Immature natural killer cell (primary cell): ENCODE measurements at regions not wholly inside any gene's neighbourhood (a gene's known extent, or its start where the extent isn't known, plus 50 kb on each side); places are given as distances from the start of the nearest gene placed in this dataset.
A peak's percentile ranks its signal among the peaks of the same experiment; 100 is the strongest.
"Not testable (repeated sequence)": the region's sequence is repeated elsewhere in the genome, so short reads cannot be mapped to it uniquely, and the experiment has no call there.

Source experiments
- DNase-seq, 3 donors: peaks; one replicate each; pipeline ENCODE4 v3.0.0; 2022; ENCODE audit warnings: mixed read lengths in 1 of 3
- H3K27ac Mint-ChIP-seq, 6 donors: one replicate each; pipeline ENCODE4 v1.8.0; 2020; ENCODE audit warnings: mixed read lengths in 6 of 6, mild to moderate bottlenecking in 5 of 6, inconsistent platforms in 4 of 6, moderate library complexity in 3 of 6
- H3K27me3 Mint-ChIP-seq, 3 donors: one replicate each; pipeline ENCODE4 v1.8.0; 2020 to 2021; ENCODE audit warnings: low read depth in 3 of 3, mild to moderate bottlenecking in 3 of 3, mixed read lengths in 3 of 3, moderate library complexity in 3 of 3, inconsistent platforms in 1 of 3
- H3K36me3 Mint-ChIP-seq, 3 donors: one replicate each; pipeline ENCODE4 v1.8.0; 2020; ENCODE audit warnings: mixed read lengths in 3 of 3, inconsistent platforms in 2 of 3, mild to moderate bottlenecking in 2 of 3
- H3K4me1 Mint-ChIP-seq, 2 donors: one replicate each; pipeline ENCODE4 v1.8.0; 2020; ENCODE audit warnings: inconsistent platforms in 2 of 2, mild to moderate bottlenecking in 2 of 2, mixed read lengths in 2 of 2, moderate library complexity in 1 of 2
- H3K4me3 Mint-ChIP-seq, 5 donors: one replicate each; pipeline ENCODE4 v1.8.0; 2020; ENCODE audit warnings: mild to moderate bottlenecking in 5 of 5, mixed read lengths in 5 of 5, inconsistent platforms in 3 of 5, moderate library complexity in 3 of 5
- H3K9me3 Mint-ChIP-seq, 6 donors: one replicate each; pipeline ENCODE4 v1.8.0; 2020; ENCODE audit warnings: mild to moderate bottlenecking in 6 of 6, mixed read lengths in 6 of 6, inconsistent platforms in 4 of 6, moderate library complexity in 3 of 6

DNA sequence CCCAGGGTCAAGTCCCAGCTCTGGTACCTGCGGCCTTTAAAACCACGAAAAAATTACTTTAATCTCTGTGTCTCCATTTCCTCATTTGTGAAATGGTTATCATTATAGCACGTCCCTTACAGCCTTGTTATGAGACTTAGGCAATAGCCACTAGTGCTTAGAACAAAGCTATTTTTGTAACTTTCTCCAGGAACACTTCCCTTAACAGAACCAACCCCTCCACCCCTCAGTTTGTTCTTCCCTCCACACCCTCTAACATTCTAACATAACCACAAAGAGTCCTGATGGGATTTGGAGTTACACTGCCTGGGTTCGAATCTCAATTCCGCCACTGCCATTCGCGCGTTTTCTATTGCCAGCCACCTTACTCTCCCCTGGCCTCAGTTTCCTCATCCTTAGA, 2777.4 kb upstream of the TPTE start:
- H3K27me3 Mint-ChIP-seq, DNase-seq, H3K27ac Mint-ChIP-seq, H3K9me3 Mint-ChIP-seq, H3K4me3 Mint-ChIP-seq, H3K36me3 Mint-ChIP-seq, H3K4me1 Mint-ChIP-seq: not testable (repeated sequence)

DNA sequence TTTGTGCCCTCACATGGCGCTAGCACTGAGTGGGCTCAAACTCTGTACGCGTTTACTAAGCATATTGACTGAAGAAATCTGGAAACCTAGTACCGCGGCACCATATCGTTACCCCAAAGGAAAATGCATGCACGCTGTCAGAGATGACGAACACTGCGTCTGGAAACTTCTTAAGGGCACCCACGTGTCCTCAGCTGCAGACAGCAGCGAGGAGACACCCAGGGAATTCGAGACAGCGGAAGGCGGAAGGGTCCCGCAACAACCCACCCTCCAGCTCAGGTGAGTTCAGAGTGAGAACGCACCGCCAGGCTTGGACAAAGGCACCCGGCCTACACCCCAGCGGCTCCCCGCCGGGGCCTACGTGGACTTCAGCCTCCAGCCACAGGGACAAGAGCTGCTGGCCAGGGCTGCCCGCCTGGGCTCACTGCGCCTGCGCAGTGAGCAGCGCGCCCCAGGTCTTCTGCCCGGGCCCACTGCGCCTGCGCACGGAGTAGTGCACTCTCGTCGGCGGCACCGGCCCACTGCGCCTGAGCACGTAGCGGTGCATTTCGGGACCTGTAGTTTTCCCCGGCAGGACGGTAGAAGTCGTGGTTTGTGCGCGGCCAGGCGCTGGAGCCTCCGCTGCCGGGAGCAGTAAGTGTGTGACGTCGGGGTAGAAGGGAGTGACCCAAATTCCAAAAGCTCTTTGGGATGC, 2776.8 kb upstream of the TPTE start:
- H3K27me3 Mint-ChIP-seq, H3K9me3 Mint-ChIP-seq, H3K27ac Mint-ChIP-seq, H3K36me3 Mint-ChIP-seq, H3K4me1 Mint-ChIP-seq, H3K4me3 Mint-ChIP-seq, DNase-seq: not testable (repeated sequence)

DNA sequence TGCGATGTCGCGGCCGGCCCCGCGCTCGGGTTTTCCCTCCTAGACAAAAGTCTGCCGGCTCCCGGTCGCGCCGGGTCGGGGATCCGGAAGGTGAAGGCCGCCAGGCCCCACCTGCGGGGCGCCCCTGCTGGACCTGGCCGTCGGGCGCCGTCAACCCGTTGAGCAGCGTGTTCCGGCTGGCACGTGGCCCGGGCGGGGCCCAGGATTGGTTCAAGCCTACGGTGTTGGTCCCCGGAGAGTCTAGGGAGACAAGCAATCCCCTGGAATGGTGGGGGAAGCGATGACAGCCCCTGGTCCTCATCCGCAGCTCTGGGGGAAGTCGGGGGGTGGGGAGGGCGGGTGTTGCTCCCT, 2776.3 kb upstream of the TPTE start:
- not testable (repeated sequence) for H3K4me3 Mint-ChIP-seq, H3K9me3 Mint-ChIP-seq, DNase-seq, H3K4me1 Mint-ChIP-seq, H3K27me3 Mint-ChIP-seq, H3K27ac Mint-ChIP-seq, H3K36me3 Mint-ChIP-seq

DNA sequence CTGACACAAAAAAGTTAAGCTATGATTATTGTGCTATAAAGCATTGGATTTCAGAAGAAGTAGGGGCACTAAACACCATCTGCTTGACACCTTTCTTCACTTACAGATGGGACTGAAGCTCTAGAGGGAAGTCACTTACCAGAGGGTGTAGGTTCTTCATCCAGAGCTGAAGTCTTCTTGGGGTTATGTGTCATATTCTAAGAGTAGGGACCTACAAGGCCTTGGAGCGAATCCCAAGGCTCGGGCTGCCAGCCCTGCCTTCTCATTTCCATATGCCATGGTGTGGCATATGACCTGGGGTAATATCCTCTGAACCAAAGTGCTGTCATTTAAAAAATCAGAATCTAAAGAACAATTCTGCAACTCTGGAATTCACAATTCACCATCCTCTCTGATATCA, 2773.4 kb upstream of the TPTE start:
- not testable (repeated sequence) for H3K27me3 Mint-ChIP-seq, H3K36me3 Mint-ChIP-seq, H3K4me1 Mint-ChIP-seq, H3K27ac Mint-ChIP-seq, H3K9me3 Mint-ChIP-seq, H3K4me3 Mint-ChIP-seq, DNase-seq

DNA sequence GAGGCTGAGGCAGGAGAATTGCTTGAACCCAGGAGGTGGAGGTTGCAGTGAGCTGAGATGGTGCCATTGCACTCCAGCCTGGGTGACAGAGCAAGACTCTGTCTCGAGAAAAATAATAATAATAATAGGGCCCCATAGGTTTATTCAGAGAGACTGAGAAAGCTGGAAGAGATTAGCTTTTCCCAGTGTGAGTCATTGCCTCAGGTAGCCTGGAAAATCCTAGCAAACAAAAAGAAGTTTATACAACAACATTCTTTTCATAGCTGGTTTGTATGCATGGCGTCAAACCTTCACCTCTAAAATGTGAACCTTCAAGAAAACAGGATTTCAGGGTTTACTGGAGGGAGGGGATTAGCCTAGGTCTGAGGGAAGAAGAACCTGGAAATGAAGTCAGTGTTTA, 2768.8 kb upstream of the TPTE start:
- H3K27me3 Mint-ChIP-seq, H3K4me3 Mint-ChIP-seq, DNase-seq, H3K36me3 Mint-ChIP-seq, H3K9me3 Mint-ChIP-seq, H3K4me1 Mint-ChIP-seq, H3K27ac Mint-ChIP-seq: not testable (repeated sequence)

DNA sequence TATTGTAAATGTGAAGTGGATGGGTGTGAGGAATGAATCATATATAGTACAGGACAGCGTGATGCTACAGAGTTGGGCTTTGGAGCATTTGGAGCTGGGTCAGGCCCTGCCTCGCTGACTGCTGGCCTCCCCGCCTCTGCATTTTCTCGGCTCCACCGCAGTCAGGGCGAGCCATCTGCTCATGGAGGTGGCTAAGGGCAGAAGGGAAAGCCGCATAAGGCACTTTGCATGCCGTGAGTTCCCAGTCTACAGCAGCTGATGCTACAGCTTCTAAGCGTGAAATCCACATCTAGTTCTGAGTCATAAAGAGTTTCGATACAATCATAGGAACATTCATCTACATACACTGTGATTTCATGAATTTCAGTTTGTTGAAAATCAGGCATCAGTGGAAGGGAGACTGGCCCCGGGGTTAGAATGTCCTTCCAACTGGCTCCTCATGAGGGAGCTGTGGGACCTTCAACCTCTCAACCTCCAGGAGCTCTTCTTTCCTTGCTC, 2768.0 kb upstream of the TPTE start:
- H3K4me1 Mint-ChIP-seq, H3K9me3 Mint-ChIP-seq, H3K27me3 Mint-ChIP-seq, H3K36me3 Mint-ChIP-seq, H3K4me3 Mint-ChIP-seq, DNase-seq, H3K27ac Mint-ChIP-seq: not testable (repeated sequence)

DNA sequence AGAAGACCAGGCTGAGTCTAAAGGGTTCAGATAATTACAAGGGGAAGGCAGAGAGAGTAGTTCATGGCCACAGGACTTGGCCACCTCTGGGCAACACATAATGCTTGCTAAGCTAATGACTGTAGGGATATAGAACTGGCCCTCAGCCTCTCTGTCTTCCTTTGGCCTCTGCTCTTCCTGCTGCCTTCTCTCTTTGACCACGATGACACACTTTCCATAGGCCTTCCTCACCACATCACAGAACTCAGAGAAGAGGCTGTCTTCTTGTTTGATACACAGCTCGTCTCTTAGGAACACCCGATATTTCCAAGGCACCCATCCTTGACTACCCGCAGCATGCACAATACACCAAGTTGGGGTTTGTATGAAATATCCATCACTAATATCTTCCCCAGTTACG, 2751.4 kb upstream of the TPTE start:
- not testable (repeated sequence) for H3K4me1 Mint-ChIP-seq, H3K36me3 Mint-ChIP-seq, H3K27ac Mint-ChIP-seq, DNase-seq, H3K9me3 Mint-ChIP-seq, H3K4me3 Mint-ChIP-seq, H3K27me3 Mint-ChIP-seq

DNA sequence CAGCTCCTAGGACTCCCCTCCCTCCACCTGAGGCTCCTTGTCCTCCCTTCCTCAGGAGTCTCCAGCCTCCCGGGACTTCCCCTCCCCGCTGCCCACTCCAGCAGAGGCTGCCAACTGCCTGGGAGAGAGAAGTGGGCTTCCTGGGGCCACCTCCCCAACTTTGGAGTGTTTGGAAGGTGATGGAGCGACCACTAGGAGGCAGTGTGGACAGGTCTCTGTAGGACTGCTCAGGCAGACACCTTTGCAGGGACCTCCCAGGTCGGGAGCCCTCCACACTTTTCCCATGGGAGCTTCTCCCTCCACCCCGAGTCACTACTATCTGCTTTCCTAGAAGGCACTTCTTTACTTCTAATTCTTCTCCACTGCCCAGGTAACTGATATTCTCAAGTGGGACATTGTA, 2747.2 kb upstream of the TPTE start:
- H3K9me3 Mint-ChIP-seq, H3K36me3 Mint-ChIP-seq, DNase-seq, H3K27me3 Mint-ChIP-seq, H3K27ac Mint-ChIP-seq, H3K4me3 Mint-ChIP-seq, H3K4me1 Mint-ChIP-seq: not testable (repeated sequence)

DNA sequence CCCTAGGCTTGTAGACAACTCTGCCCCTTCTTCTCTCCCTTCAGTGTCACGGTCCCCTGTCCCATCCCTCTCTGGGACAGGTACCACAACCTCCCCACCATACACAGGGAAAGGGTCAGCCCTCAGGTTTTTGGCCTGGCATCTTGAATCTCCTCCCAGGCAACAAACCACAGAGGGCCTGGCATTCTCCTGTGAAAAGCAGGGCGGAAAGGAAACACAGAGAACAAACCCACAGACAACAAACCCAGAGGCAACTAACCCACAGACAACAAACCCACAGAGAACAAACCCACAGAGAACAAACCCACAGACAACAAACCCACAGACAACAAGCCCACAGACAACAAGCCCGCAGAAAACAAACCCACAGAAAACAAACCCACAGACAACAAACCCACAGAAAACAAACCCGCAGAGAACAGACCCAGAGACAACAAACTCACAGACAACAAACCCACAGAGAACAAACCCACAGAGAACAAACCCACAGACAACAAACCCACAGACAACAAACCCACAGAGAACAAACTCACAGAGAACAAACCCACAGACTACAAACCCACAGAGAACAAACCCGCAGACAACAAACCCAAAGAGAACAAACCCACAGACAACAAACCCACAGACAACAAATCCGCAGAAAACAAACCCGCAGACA, 2745.9 kb upstream of the TPTE start:
- H3K27ac Mint-ChIP-seq = peak overlapping the region; percentile 88 to 100 (median 92)
- H3K4me1 Mint-ChIP-seq, H3K27me3 Mint-ChIP-seq, H3K9me3 Mint-ChIP-seq, H3K36me3 Mint-ChIP-seq: not testable (repeated sequence)
- DNase-seq = peak; percentile 74 to 79 (median 77)
- peak overlapping the region; percentile 43 to 93 (median 74) for H3K4me3 Mint-ChIP-seq

DNA sequence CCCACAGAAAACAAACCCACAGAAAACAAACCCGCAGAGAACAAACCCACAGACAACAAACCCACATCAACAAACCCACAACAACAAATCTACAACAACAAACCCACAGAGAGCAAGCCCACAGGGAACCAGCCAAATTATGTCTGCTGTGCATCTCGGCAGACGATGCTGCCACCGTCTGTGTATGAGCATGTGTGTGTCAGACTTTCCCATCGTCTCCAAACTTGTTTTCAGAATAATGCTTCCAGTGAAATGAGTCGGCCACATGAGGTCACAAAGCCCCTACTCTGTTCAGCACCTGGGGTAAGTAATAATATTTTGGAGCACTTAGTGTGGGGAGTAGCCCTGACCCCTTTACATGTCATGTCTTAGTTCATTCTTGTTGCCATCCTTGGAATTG, 2745.3 kb upstream of the TPTE start:
- not testable (repeated sequence) for H3K36me3 Mint-ChIP-seq, H3K9me3 Mint-ChIP-seq, H3K27me3 Mint-ChIP-seq, DNase-seq, H3K4me1 Mint-ChIP-seq
- Mint-ChIP-seq H3K4me3 (peak overlapping the region; percentile 43 to 93 (median 74)), H3K27ac (peak overlapping the region; percentile 88 to 100 (median 92))

DNA sequence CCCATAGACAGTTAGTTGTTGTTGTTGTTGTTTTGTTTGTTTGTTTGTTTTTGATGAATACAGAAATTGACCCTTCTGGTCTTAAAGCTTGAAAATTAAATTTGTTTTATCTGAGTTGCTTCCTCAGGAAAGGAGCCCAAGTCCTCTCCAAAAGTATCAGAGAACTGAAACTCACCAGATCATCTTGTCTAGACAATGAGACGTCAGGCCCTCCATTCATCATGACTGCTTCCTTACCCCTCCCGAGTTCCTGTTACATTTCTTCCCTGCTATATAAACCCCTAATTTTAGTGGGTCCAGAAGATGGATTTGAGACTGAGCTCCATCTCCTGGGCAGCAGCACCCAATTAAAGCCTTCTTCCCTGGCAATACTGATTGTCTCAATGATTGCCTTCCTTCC, 2744.8 kb upstream of the TPTE start:
- not testable (repeated sequence) for H3K27me3 Mint-ChIP-seq, DNase-seq, H3K4me1 Mint-ChIP-seq, H3K9me3 Mint-ChIP-seq, H3K4me3 Mint-ChIP-seq, H3K36me3 Mint-ChIP-seq, H3K27ac Mint-ChIP-seq

DNA sequence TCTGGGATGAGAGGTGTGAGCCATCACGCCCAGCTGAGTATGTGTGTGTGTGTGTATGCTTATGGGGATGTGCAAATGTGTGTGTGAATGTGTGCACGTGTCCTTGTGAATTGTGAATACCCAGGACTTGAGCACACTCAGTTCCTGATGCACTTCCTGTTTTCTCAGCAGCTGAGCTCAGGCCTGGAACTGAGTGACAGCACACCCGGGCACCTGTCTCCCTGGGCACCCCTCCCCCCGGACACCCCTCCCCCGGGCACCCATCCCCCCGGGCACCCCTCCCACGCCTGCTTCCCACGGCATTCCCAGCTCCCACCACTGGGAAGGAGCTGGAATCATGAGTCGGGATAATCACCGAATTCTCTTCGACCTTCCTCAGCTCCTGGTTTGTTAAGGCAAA, 2744.1 kb upstream of the TPTE start:
- DNase-seq, H3K27me3 Mint-ChIP-seq, H3K9me3 Mint-ChIP-seq, H3K27ac Mint-ChIP-seq, H3K4me3 Mint-ChIP-seq, H3K36me3 Mint-ChIP-seq, H3K4me1 Mint-ChIP-seq: not testable (repeated sequence)

DNA sequence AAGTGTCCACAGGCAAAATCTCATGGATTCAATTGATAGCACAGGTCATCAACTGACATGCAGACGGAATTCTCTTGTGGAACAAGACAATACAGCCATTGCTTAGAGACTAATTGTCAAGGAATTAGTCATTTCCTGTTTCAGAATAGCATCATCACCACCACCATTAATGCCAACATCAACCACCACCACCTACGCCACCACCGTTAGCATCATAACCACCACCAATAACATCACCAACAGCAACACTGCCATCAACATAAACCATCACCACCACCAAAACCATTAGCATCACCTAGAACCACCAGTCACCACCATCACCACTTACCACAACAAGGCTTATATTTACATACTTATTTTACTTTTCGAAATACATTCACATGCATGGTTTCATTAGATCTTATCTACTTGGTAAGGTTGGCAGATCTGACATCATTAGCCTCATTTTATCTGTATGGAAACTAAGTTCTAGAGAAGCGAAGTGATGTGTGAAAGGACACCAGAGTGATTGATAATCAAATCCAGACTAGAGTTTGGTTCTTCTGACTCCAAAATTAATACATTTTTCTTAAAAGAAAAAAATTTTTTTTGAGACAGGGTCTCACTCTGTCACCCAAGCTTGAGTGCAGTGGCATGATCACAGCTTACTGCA, 2733.8 kb upstream of the TPTE start:
- H3K27me3 Mint-ChIP-seq, H3K36me3 Mint-ChIP-seq, DNase-seq, H3K27ac Mint-ChIP-seq, H3K4me3 Mint-ChIP-seq, H3K9me3 Mint-ChIP-seq, H3K4me1 Mint-ChIP-seq: not testable (repeated sequence)

DNA sequence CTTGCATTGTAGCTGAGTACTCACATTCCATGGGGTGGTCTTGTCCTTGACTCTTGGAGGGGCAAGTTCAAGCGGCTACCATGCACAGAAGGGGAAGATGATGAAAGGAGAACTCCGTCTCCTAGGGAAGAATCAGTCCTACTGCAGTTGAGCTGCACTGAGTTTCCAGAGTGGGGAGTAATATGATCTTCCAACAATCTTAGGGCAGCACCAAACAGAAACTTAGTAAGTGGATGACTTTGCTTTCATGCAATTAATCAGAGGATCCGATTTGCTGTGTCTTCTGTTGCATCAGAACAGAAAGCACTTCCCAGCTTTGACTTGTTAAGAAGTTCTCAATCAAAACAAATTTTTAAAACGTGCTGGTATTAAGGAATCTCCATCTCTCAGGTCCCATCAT, 2727.6 kb upstream of the TPTE start:
- DNase-seq, H3K27ac Mint-ChIP-seq, H3K9me3 Mint-ChIP-seq, H3K36me3 Mint-ChIP-seq, H3K4me1 Mint-ChIP-seq, H3K4me3 Mint-ChIP-seq, H3K27me3 Mint-ChIP-seq: not testable (repeated sequence)

DNA sequence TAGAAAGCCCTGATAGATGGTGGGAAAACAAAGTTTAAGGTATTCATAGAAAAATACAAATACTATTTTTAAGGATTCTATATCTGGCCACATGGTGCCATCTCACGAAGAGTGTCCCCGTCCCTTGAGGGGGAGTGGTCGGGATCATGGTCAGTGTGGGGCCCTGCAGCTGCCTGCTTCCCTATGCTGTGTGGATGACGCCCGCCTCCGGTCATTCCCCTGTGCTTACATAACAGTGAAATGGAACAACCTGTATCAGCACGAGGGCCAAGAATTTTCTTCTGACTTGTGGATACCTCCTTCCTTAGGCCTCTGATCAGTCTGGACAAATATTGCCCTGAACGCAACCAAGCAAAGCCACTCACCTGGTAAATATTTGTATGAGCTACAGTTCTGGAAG, 2724.1 kb upstream of the TPTE start:
- not testable (repeated sequence) for H3K9me3 Mint-ChIP-seq, DNase-seq, H3K4me3 Mint-ChIP-seq, H3K4me1 Mint-ChIP-seq, H3K27me3 Mint-ChIP-seq, H3K36me3 Mint-ChIP-seq, H3K27ac Mint-ChIP-seq
